ENCODE measurements at regions not wholly inside any gene's neighbourhood (a gene's known extent, or its start where the extent isn't known, plus 50 kb on each side); places are given as distances from the start of the nearest gene placed in this dataset.

DNA sequence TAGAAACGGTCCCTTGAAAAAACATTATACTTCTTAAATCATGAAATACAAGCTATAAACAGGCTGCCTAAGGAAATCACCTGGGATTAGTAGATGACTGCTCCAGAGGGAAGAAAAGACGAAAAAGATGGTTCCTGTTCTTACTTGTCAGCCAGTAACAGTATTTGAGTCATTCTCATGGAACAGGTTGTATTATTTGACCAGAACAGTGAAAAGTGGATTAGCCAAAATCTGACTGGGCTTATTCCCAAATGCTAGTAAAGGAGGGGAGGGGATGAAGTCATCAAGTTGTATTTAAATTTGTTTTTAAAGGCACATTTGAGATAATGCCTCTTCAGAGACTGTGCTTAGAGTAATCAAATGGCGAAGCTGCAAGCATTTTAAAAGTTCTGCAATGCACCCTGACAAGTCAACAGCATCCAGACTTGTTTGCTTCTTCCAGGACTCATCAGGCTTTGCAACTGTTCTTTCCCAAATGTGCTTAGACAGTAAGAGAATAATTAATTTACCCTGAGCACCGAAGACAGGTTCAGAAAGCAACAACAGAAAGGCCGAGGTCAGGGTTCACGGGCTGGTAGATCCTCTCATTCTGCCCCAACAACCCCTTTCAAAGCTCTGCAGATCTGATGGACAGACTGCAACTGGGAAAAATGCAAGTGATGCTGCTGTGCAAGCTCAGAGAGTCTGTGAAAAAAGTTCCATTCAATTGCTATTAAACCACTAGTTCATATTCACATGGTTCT, 800.6 kb downstream of the KCTD16 start:
- H3K36me3 ChIP-seq (ENCODE audit: insufficient read depth) = no peaks in the 10 kb centered on the region
- no peak overlapping the region for H3K4me3 Mint-ChIP-seq
- H3K4me1 ChIP-seq (ENCODE audit: insufficient read depth) = no peaks in the 10 kb centered on the region
- peaks cover 22% of the 10 kb centered on the region for H3K9me3 Mint-ChIP-seq
- H3K27me3 ChIP-seq (ENCODE audit: insufficient read depth) = no peaks in the 10 kb centered on the region
- peak overlapping the region; percentile 57; the same call in 1 of the 2 replicates for H2AFZ ChIP-seq
- H4K20me1 ChIP-seq (replicated peaks; ENCODE audit: insufficient read depth) = no peaks in the 10 kb centered on the region
- ATAC-seq (no peak), DNase-seq (ENCODE audit: low spot score) (no peak)
- peaks cover 11% of the 10 kb centered on the region; the same call in 2 of the 3 replicates for H3K36me3 Mint-ChIP-seq (ENCODE audit: low read depth)
- H3F3A ChIP-seq (replicated peaks; ENCODE audit: low read depth) = no peaks in the 10 kb centered on the region
- no peaks in the 10 kb centered on the region for H3K4me1 Mint-ChIP-seq
- no peak for TF ChIP-seq STAT1 (IDR thresholded peaks at IDR 0.05; ENCODE audit: unreplicated experiment)
- no peak for TF ChIP-seq ZNF114 (CRISPR knock-in tag; IDR thresholded peaks at IDR 0.05)
- TF ChIP-seq EZH2 (IDR thresholded peaks at IDR 0.05; ENCODE audit: low read depth, unreplicated experiment) = no peak
- no peak for TF ChIP-seq CREB1 (CRISPR knock-in tag; IDR thresholded peaks at IDR 0.05; ENCODE audit: low read depth)
- TF ChIP-seq, protein P1, sequence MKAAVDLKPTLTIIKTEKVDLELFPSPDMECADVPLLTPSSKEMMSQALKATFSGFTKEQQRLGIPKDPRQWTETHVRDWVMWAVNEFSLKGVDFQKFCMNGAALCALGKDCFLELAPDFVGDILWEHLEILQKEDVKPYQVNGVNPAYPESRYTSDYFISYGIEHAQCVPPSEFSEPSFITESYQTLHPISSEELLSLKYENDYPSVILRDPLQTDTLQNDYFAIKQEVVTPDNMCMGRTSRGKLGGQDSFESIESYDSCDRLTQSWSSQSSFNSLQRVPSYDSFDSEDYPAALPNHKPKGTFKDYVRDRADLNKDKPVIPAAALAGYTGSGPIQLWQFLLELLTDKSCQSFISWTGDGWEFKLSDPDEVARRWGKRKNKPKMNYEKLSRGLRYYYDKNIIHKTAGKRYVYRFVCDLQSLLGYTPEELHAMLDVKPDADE (IDR thresholded peaks at IDR 0.05) = no peak
- TF ChIP-seq, protein P2, sequence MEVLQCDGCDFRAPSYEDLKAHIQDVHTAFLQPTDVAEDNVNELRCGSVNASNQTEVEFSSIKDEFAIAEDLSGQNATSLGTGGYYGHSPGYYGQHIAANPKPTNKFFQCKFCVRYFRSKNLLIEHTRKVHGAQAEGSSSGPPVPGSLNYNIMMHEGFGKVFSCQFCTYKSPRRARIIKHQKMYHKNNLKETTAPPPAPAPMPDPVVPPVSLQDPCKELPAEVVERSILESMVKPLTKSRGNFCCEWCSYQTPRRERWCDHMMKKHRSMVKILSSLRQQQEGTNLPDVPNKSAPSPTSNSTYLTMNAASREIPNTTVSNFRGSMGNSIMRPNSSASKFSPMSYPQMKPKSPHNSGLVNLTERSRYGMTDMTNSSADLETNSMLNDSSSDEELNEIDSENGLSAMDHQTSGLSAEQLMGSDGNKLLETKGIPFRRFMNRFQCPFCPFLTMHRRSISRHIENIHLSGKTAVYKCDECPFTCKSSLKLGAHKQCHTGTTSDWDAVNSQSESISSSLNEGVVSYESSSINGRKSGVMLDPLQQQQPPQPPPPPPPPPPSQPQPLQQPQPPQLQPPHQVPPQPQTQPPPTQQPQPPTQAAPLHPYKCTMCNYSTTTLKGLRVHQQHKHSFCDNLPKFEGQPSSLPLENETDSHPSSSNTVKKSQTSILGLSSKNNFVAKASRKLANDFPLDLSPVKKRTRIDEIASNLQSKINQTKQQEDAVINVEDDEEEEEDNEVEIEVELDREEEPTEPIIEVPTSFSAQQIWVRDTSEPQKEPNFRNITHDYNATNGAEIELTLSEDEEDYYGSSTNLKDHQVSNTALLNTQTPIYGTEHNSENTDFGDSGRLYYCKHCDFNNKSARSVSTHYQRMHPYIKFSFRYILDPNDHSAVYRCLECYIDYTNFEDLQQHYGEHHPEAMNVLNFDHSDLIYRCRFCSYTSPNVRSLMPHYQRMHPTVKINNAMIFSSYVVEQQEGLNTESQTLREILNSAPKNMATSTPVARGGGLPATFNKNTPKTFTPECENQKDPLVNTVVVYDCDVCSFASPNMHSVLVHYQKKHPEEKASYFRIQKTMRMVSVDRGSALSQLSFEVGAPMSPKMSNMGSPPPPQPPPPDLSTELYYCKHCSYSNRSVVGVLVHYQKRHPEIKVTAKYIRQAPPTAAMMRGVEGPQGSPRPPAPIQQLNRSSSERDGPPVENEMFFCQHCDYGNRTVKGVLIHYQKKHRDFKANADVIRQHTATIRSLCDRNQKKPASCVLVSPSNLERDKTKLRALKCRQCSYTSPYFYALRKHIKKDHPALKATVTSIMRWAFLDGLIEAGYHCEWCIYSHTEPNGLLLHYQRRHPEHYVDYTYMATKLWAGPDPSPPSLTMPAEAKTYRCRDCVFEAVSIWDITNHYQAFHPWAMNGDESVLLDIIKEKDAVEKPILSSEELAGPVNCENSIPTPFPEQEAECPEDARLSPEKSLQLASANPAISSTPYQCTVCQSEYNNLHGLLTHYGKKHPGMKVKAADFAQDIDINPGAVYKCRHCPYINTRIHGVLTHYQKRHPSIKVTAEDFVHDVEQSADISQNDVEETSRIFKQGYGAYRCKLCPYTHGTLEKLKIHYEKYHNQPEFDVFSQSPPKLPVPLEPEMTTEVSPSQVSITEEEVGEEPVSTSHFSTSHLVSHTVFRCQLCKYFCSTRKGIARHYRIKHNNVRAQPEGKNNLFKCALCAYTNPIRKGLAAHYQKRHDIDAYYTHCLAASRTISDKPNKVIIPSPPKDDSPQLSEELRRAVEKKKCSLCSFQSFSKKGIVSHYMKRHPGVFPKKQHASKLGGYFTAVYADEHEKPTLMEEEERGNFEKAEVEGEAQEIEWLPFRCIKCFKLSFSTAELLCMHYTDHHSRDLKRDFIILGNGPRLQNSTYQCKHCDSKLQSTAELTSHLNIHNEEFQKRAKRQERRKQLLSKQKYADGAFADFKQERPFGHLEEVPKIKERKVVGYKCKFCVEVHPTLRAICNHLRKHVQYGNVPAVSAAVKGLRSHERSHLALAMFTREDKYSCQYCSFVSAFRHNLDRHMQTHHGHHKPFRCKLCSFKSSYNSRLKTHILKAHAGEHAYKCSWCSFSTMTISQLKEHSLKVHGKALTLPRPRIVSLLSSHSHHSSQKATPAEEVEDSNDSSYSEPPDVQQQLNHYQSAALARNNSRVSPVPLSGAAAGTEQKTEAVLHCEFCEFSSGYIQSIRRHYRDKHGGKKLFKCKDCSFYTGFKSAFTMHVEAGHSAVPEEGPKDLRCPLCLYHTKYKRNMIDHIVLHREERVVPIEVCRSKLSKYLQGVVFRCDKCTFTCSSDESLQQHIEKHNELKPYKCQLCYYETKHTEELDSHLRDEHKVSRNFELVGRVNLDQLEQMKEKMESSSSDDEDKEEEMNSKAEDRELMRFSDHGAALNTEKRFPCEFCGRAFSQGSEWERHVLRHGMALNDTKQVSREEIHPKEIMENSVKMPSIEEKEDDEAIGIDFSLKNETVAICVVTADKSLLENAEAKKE (CRISPR knock-in tag; IDR thresholded peaks at IDR 0.05) = no peak
- TF ChIP-seq ZNF331 (CRISPR knock-in tag; IDR thresholded peaks at IDR 0.05; ENCODE audit: low read depth) = no peak
- TF ChIP-seq EZH2phosphoT487 (IDR thresholded peaks at IDR 0.05; ENCODE audit: unreplicated experiment) = no peak
- TF ChIP-seq, protein P3, sequence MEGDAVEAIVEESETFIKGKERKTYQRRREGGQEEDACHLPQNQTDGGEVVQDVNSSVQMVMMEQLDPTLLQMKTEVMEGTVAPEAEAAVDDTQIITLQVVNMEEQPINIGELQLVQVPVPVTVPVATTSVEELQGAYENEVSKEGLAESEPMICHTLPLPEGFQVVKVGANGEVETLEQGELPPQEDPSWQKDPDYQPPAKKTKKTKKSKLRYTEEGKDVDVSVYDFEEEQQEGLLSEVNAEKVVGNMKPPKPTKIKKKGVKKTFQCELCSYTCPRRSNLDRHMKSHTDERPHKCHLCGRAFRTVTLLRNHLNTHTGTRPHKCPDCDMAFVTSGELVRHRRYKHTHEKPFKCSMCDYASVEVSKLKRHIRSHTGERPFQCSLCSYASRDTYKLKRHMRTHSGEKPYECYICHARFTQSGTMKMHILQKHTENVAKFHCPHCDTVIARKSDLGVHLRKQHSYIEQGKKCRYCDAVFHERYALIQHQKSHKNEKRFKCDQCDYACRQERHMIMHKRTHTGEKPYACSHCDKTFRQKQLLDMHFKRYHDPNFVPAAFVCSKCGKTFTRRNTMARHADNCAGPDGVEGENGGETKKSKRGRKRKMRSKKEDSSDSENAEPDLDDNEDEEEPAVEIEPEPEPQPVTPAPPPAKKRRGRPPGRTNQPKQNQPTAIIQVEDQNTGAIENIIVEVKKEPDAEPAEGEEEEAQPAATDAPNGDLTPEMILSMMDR (conservative IDR thresholded peaks at IDR 0.05; ENCODE audit: low read depth in 2 of 2) = no peak
- no peak for TF ChIP-seq POLR2AphosphoS5 (IDR thresholded peaks at IDR 0.05; ENCODE audit: low read depth)
- no peak for TF ChIP-seq NANOG (IDR thresholded peaks at IDR 0.05; ENCODE audit: borderline replicate concordance)
- no peak for TF ChIP-seq JUNB (IDR thresholded peaks at IDR 0.05; ENCODE audit: unreplicated experiment)
- TF ChIP-seq, protein P4, sequence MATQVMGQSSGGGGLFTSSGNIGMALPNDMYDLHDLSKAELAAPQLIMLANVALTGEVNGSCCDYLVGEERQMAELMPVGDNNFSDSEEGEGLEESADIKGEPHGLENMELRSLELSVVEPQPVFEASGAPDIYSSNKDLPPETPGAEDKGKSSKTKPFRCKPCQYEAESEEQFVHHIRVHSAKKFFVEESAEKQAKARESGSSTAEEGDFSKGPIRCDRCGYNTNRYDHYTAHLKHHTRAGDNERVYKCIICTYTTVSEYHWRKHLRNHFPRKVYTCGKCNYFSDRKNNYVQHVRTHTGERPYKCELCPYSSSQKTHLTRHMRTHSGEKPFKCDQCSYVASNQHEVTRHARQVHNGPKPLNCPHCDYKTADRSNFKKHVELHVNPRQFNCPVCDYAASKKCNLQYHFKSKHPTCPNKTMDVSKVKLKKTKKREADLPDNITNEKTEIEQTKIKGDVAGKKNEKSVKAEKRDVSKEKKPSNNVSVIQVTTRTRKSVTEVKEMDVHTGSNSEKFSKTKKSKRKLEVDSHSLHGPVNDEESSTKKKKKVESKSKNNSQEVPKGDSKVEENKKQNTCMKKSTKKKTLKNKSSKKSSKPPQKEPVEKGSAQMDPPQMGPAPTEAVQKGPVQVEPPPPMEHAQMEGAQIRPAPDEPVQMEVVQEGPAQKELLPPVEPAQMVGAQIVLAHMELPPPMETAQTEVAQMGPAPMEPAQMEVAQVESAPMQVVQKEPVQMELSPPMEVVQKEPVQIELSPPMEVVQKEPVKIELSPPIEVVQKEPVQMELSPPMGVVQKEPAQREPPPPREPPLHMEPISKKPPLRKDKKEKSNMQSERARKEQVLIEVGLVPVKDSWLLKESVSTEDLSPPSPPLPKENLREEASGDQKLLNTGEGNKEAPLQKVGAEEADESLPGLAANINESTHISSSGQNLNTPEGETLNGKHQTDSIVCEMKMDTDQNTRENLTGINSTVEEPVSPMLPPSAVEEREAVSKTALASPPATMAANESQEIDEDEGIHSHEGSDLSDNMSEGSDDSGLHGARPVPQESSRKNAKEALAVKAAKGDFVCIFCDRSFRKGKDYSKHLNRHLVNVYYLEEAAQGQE (IDR thresholded peaks at IDR 0.05; ENCODE audit: unreplicated experiment) = no peak
- H3K79me2 ChIP-seq (replicated peaks; ENCODE audit: insufficient read depth) = no peaks in the 10 kb centered on the region
- H3K4me3 ChIP-seq = no peak overlapping the region
- H3K27ac ChIP-seq (ENCODE audit: low read depth) = no peak overlapping the region
- H3K4me2 ChIP-seq = no peak overlapping the region
- H3K27me3 Mint-ChIP-seq (ENCODE audit: insufficient read depth, low read depth, poor library complexity) = no peaks in the 10 kb centered on the region
- 0 out of 2 replicates have a peak, but pooled peaks cover 7% of the 10 kb centered on the region for H3K9me2 ChIP-seq (ENCODE audit: insufficient read depth)
- no peak overlapping the region for H3K27ac Mint-ChIP-seq

All from GM23338 (cell line).